HCT116 (cell line): ENCODE measurements at regions not wholly inside any gene's neighbourhood (a gene's known extent, or its start where the extent isn't known, plus 50 kb on each side); places are given as distances from the start of the nearest gene placed in this dataset.

Experiments
- ATAC-seq: fragments of 200-7000 bp; cut with Tn5 transposase; 2 replicates; pipeline ENCODE4 v1.9.1; 2020; ENCODE audit warnings: mild to moderate bottlenecking, moderate library complexity
- BruUV-seq: library from RNA; stranded (reverse); fragments of 400-500 nt; replicated peaks from 2 replicates; lab custom pipeline; 2021; lab: Mats Ljungman, UMichigan
- CTCF ChIA-PET: fragments of 300-600 bp; sonication (Branson Sonifier 250); formaldehyde crosslinking; loops from one replicate; lab custom pipeline; 2021; ENCODE audit warnings: antibody characterized with exemption; lab: Charles Lee
- POLR2A ChIA-PET: fragments of 300-600, 350-600 bp; sonication (Branson Sonifier 250); formaldehyde crosslinking; loops from one replicate; lab custom pipeline; 2021; ENCODE audit warnings: antibody characterized with exemption; lab: Charles Lee
- RAD21 ChIA-PET, 2 experiments: fragments of 300-600 bp; sonication (Branson Sonifier 250); formaldehyde crosslinking; loops; one replicate each; lab custom pipeline; 2023; ENCODE audit warnings: low total read pairs in 2 of 2; ENCODE audit not compliant: uncharacterized antibody in 2 of 2, unreplicated experiment in 2 of 2, low non-redundant PET in 1 of 2; lab: Charles Lee
- DNase-seq: peaks from one replicate; pipeline ENCODE4 v3.0.0-alpha.2; 2010; ENCODE audit warnings: low read depth, low spot score
- H2AFZ ChIP-seq: fragments of 200-600 bp; shearing (Covaris generic), sonication (generic); 2 replicates; pipeline ENCODE4 v1.6.1; 2017; ENCODE audit warnings: low read depth, mixed run types, mixed read lengths, antibody characterized with exemption, low read length; ENCODE audit not compliant: poor library complexity, severe bottlenecking
- H3K27ac ChIP-seq: 2 replicates; pipeline ENCODE4 v1.5.1; 2012; ENCODE audit warnings: low read depth, low read length
- H3K27me3 ChIP-seq: fragments of 200-600 bp; sonication (generic); 2 replicates; pipeline ENCODE4 v1.6.1; 2016; ENCODE audit warnings: mixed run types, low read length, mixed read lengths; ENCODE audit not compliant: insufficient read depth
- H3K36me3 ChIP-seq, 2 experiments: fragments of 200-500 bp in 1 of 2; fragments of 200-600 bp in 1 of 2; sonication (Bioruptor generic) in 1 of 2; sonication (generic) in 1 of 2; 2 replicates each; pipeline versions ENCODE4 v1.5.1 to v1.6.1; 2014 to 2016; ENCODE audit warnings: low read length in 2 of 2, inconsistent platforms in 1 of 2, mixed read lengths in 1 of 2, mixed run types in 1 of 2; ENCODE audit not compliant: insufficient read depth in 2 of 2, control insufficient read depth in 1 of 2
- H3K4me1 ChIP-seq, 2 experiments: fragments of 200-600 bp in 1 of 2; sonication (generic) in 1 of 2; 2 replicates each; pipeline versions ENCODE4 v1.5.1 to v1.6.1; 2012 to 2017; ENCODE audit warnings: low read length in 2 of 2, inconsistent platforms in 1 of 2, mild to moderate bottlenecking in 1 of 2, mixed read lengths in 1 of 2, mixed run types in 1 of 2, moderate library complexity in 1 of 2; ENCODE audit not compliant: insufficient read depth in 2 of 2, control insufficient read depth in 1 of 2
- H3K4me2 ChIP-seq: fragments of 200-600 bp; sonication (generic); 2 replicates; pipeline ENCODE4 v1.6.1; 2017; ENCODE audit warnings: mixed run types, low read length, mixed read lengths
- H3K4me3 ChIP-seq, 2 experiments: fragments of 200-600 bp in 1 of 2; sonication (generic) in 1 of 2; replicated peaks in 1 of 2; 2 replicates each; pipeline ENCODE4 v1.5.1; 2011 to 2016; ENCODE audit warnings: low read length in 2 of 2, control low read depth in 1 of 2, low read depth in 1 of 2, mild to moderate bottlenecking in 1 of 2, mixed read lengths in 1 of 2, mixed run types in 1 of 2
- H3K79me2 ChIP-seq: fragments of 200-600 bp; sonication (generic); 2 replicates; pipeline ENCODE4 v1.6.1; 2017; ENCODE audit warnings: mild to moderate bottlenecking, mixed run types, low read length, moderate library complexity, mixed read lengths; ENCODE audit not compliant: insufficient read depth
- H3K9ac ChIP-seq: fragments of 200-600 bp; sonication (generic); 2 replicates; pipeline ENCODE4 v1.6.1; 2016; ENCODE audit warnings: low read length, mixed read lengths
- H3K9me2 ChIP-seq: fragments of 200-600 bp; sonication (generic), shearing (Covaris generic); 2 replicates; pipeline ENCODE4 v1.6.1; 2017; ENCODE audit warnings: mixed run types, mild to moderate bottlenecking, moderate library complexity; ENCODE audit not compliant: insufficient read depth
- H3K9me3 ChIP-seq, 2 experiments: fragments of 200-500 bp in 1 of 2; fragments of 200-600 bp in 1 of 2; sonication (Bioruptor generic) in 1 of 2; sonication (generic) in 1 of 2; 2 replicates each; pipeline ENCODE4 v1.6.1; 2014 to 2017; ENCODE audit warnings: low read length in 2 of 2, mixed read lengths in 2 of 2, inconsistent platforms in 1 of 2, low read depth in 1 of 2, mild to moderate bottlenecking in 1 of 2, mixed run types in 1 of 2, moderate library complexity in 1 of 2; ENCODE audit not compliant: control insufficient read depth in 1 of 2, insufficient read depth in 1 of 2
- H4K20me1 ChIP-seq: fragments of 200-600 bp; sonication (generic), shearing (Covaris generic); 2 replicates; pipeline ENCODE4 v1.6.1; 2017; ENCODE audit warnings: mixed run types, mild to moderate bottlenecking, moderate library complexity; ENCODE audit not compliant: insufficient read depth
- CEBPB ChIP-seq: IDR thresholded peaks from 2 replicates; pipeline ENCODE4 v1.6.1; 2012; ENCODE audit warnings: low read depth
- ELF1 ChIP-seq: IDR thresholded peaks from 2 replicates; pipeline ENCODE4 v1.6.1; 2012; ENCODE audit warnings: low read depth, borderline replicate concordance
- EZH2phosphoT487 ChIP-seq: fragments of 200-600 bp; IDR thresholded peaks from 2 replicates; pipeline ENCODE4 v1.6.1; 2018; ENCODE audit warnings: antibody characterized with exemption, borderline replicate concordance
- JUND ChIP-seq: IDR thresholded peaks from 2 replicates; pipeline ENCODE4 v1.6.1; 2012
- MAX ChIP-seq: IDR thresholded peaks from 2 replicates; pipeline ENCODE4 v1.6.1; 2012
- RAD21 ChIP-seq: IDR thresholded peaks from 2 replicates; pipeline ENCODE4 v1.6.1; 2012; ENCODE audit warnings: low read depth, mild to moderate bottlenecking
- ZFX ChIP-seq: fragments of 450-650 bp; IDR thresholded peaks from 2 replicates; pipeline ENCODE4 v1.6.1; 2017
- ZNF274 ChIP-seq: fragments of 200-500 bp; sonication (Bioruptor generic); IDR thresholded peaks from 2 replicates; pipeline ENCODE4 v1.6.1; 2014; ENCODE audit warnings: mild to moderate bottlenecking, low read depth, low read length, inconsistent platforms
- intact Hi-C: fragments of 100-400 bp; cut with micrococcal nuclease; formaldehyde crosslinking; loops from 2 replicates; pipeline ENCODE4 v1.10.0; 2022
- TF ChIP-seq, protein P1 (sequence below): IDR thresholded peaks from 2 replicates; pipeline ENCODE4 v1.6.1; 2012; ENCODE audit warnings: low read depth

GRCh38 chr20:54928564-54928963, 453.2 kb downstream of the DOK5 start:
- ChIA-PET RAD21 (no interaction called here), POLR2A (no interaction called here), CTCF (no interaction called here)
- no peak for ATAC-seq
- Histone ChIP-seq H3K4me2 (no peak overlapping the region), H3K27me3 (no peaks in the 10 kb centered on the region), H3K9ac (no peak overlapping the region), H4K20me1 (no peaks in the 10 kb centered on the region), H3K4me3 (no peak overlapping the region), H3K9me3 (peaks cover 19 to 21% of the 10 kb centered on the region in 2 experiments; a peak in 2 of 4 replicates), H3K79me2 (no peaks in the 10 kb centered on the region), H3K4me1 (no peaks in the 10 kb centered on the region), H3K27ac (no peak overlapping the region), H3K9me2 (no peaks in the 10 kb centered on the region), H3K36me3 (no peaks in the 10 kb centered on the region), H2AFZ (no peak overlapping the region)
- BruUV-seq, result no TSS peak
- no peak for DNase-seq
- intact Hi-C loops, result no loop called here
- TF ChIP-seq, protein P1, sequence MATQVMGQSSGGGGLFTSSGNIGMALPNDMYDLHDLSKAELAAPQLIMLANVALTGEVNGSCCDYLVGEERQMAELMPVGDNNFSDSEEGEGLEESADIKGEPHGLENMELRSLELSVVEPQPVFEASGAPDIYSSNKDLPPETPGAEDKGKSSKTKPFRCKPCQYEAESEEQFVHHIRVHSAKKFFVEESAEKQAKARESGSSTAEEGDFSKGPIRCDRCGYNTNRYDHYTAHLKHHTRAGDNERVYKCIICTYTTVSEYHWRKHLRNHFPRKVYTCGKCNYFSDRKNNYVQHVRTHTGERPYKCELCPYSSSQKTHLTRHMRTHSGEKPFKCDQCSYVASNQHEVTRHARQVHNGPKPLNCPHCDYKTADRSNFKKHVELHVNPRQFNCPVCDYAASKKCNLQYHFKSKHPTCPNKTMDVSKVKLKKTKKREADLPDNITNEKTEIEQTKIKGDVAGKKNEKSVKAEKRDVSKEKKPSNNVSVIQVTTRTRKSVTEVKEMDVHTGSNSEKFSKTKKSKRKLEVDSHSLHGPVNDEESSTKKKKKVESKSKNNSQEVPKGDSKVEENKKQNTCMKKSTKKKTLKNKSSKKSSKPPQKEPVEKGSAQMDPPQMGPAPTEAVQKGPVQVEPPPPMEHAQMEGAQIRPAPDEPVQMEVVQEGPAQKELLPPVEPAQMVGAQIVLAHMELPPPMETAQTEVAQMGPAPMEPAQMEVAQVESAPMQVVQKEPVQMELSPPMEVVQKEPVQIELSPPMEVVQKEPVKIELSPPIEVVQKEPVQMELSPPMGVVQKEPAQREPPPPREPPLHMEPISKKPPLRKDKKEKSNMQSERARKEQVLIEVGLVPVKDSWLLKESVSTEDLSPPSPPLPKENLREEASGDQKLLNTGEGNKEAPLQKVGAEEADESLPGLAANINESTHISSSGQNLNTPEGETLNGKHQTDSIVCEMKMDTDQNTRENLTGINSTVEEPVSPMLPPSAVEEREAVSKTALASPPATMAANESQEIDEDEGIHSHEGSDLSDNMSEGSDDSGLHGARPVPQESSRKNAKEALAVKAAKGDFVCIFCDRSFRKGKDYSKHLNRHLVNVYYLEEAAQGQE, result no peak
- TF ChIP-seq ZFX (no peak), MAX (no peak), ZNF274 (no peak), JUND (no peak), EZH2phosphoT487 (no peak), ELF1 (no peak), RAD21 (no peak), CEBPB (no peak)
